Stimulated activated CD8-positive, alpha-beta memory T cell treated with anti-CD3 and anti-CD28 coated beads, Interleukin-7, amount 100 ng/mL, for 1 hour (primary cell): ENCODE measurements at regions not wholly inside any gene's neighbourhood (a gene's known extent, or its start where the extent isn't known, plus 50 kb on each side); places are given as distances from the start of the nearest gene placed in this dataset.
"Not testable (repeated sequence)": the region's sequence is repeated elsewhere in the genome, so short reads cannot be mapped to it uniquely, and the experiment has no call there.

Experiments
- DNase-seq, 2 donors: peaks; one replicate each; pipeline ENCODE4 v3.0.0-alpha.2; 2020; ENCODE audit warnings: low read depth in 2 of 2

DNA sequence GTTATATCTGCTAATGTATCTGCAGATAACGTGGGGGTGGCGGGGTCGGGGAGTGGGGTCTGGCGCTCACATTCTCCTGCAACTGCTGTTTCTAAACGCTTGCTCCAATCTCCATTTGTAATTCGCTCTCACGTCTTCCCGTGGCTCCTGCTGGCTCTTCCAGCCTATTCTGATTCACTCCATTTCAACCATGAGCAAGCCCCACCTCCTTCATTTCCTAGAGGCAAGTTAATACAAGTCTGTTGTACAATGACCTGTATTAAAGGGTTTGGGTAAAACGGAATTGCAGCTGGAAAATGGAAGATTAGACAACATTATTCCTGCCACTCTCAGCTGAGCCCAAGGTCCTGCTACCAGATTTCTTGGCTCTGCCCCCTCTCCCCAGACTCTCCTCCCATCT is 132.3 kb downstream of the CSNK2A3 start:
- no peak for DNase-seq

DNA sequence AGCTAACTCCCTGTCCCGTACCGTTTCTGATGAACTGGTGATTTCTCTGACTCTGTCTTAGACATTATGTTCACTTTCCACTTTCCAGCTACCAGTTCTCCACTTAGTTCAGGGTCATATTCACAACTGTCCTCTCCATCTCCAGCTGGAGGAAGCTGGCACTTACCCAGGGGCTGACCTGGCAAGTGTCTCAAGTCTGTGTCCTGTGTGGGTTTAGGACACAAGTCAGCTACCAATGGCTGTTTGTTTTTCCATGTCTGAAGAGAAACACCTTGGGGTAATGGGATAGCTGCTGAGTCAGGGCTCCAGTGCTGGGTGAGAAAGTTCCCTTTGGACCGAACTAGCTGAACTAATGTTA is 134.4 kb downstream of the CSNK2A3 start:
- DNase-seq = no peak

DNA sequence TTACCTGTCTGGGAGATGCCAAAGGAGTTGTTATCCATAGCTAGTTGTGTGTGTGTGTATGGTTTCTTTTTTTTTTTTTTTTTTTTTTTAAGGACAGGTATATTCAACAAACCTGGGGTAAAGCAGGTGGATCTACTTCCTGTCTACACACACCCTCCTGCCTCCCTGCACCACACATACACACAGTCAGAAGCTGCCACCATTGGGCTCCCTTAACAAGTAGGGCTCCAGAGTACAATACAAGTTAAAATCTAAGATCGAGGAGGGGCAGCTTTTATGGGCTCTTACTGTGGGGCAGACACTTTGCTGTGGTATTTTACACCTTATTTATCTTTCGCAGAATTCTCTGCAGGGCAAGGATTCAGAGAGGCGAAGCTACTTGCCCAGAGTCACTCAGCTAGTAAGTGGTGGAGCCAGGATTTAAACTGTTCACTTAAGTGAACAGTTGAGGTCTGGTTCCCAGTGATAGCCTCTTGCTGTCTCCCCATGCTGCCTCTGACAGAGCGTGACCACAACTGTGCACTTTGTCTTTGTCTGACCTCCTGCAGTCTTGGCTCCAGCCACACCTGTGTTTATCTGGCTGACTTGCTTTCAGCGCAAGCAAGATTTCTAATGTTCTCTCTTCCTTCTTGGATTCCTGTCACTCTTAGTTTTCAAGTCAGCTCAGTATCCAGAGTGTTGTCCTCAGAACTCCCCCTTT is 135.0 kb downstream of the CSNK2A3 start:
- no peak for DNase-seq

DNA sequence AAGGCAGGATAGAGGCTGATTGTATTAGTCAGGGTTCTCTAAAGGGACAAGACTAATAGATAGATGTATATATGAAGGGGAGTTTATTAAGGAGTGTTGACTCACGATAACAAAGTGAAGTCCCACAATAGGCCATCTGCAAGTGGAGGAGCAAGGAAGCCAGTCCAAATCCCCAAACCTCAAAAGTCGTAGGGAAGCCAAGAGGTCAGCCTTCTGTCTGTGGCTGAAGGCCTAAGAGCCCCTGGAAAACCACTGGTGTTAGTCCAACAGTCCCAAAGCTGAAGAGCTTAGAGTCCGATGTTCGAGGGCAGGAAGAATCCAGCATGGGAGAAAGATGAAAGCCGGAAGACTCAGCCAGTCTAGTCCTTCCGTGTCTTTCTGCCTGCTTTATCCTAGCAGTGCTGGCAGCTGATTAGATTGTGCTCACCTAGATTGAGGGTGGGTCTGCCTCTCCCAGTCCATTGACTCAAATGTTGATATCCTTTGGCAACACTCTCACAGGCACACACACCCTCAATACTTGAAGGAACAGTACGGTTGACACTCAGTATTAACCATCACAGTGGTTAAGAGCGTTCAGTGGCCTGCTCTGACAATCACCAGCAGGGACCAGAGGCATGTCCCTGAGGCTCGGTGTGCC is 135.6 kb downstream of the CSNK2A3 start:
- DNase-seq = no peak

DNA sequence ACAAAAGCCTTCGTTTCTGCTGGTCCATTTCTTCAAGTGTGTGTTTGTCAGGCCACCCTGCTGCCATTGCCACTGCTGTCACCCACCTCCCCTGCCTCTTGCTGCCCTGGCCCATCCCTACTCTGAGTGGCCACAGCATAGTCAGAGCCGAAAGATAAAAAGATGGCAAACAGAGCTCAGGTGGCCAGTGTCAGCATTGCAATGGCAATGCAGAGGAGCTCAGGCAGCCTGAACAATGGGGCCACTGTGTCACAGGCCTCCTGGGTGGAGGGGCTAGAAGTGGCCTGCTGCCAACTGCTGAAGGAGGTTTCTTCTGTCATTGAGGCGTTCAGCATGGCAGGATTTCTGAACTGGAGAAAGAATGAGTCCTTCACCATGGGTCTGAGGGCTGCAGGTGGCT is 137.1 kb downstream of the CSNK2A3 start:
- DNase-seq = no peak

DNA sequence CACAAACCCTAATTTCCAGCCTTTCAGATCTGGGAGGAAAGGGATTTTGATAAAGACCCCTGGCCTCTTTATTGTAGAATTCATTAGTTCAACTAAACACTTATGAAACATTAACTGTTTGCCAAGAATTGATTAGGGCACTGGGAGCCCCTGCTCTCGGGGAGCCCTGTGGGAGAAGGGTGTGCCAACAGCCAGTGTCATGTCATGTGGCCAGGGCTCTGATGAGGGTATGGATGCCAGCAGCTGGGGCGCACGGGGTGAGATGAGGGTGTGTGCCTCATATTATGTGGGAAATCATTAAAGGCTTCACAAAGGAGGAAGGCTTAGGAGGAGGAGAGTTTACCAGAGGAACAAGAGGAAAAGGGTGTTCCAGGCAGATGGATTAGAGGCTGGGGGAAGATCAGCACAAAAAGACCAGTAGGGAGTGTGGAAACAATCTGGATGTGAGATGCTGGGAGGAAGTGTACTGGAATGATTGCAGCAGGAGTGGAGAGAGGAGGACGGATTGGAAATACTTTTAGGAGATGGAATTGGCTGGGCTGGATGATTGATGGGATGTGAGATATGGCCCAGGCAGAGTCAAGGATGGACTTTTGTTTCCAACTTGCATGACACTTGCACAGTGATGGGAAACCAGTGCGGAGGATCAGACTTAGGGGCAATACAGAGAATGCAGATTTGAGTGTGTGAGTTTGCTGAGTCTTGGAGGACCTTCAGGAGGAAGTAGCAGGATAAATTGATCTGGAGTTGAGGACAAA is 137.8 kb downstream of the CSNK2A3 start:
- DNase-seq = no peak

DNA sequence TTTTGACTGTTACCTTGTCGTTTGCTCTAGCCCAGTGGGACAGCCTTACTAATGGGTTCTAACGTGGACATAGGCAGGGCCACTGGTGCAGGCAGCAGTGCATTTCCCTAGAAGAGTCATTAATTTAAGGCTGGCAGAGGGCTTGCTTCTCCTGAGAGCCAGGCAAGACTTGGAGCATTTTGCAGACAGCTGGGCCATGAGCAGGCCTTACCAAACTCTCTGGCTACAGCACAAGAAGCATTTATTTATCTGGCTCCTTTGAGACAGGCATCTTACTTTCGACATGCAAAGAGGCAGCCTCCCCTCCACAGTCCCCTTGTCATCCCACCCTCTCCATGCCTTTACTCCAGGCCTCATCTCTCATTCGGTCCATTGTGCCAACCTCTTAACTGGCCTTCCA is 139.9 kb downstream of the CSNK2A3 start:
- no peak for DNase-seq

DNA sequence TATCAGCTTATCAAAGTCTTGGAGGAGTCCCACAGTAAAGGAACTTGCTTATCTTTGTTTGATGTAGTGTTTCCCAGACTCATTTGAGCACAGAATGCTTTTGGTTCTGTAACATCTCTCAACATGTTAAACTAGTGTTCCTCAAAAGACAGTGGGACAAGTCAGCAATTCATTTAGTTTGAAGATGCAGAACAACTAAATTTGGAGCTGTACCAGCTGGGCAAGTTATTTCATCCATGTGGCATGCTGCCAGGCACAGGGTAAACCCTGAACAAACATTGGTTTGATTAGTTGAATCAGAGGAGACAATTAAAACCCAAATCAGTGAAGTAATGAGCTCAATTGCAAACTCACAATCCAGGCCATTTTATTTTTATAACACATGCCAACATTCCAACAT is 141.2 kb downstream of the CSNK2A3 start:
- no peak for DNase-seq

DNA sequence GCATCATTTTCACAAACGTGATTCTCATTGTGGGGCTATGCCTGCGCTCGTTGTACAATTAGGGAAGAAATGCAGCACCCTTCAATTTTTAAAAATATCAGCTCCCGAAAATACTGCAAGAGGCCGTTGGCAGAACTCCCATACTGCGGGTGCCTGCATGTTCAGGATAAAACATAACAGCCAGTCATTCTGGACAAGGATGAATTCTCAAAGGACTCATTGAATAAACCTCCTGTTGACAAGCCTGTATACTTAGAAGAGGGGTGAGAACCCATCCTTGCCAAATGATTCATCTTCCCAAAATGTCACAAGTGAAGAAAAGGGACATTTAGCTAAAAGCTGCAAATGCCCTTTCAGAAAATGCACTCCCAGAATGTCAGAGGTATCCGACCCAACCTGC is 141.9 kb downstream of the CSNK2A3 start:
- DNase-seq = no peak

DNA sequence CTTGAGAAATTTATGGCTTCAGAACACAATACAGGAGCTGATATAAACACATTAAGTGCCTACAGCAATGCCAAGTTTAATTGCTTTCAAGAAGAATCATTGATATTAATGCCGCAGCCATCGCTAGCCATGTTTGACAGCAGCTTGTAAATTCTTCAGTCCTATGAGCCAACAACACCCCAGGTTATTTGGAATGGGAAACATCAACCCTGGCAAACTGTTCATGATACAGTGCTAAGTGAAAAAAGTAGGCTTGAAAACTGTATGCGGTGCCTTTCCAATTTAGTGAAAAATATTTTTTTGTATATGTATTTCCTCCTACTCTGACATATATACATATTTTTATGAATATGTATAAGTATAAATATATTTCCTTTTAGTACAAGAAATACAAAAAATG is 142.6 kb downstream of the CSNK2A3 start:
- DNase-seq = no peak

DNA sequence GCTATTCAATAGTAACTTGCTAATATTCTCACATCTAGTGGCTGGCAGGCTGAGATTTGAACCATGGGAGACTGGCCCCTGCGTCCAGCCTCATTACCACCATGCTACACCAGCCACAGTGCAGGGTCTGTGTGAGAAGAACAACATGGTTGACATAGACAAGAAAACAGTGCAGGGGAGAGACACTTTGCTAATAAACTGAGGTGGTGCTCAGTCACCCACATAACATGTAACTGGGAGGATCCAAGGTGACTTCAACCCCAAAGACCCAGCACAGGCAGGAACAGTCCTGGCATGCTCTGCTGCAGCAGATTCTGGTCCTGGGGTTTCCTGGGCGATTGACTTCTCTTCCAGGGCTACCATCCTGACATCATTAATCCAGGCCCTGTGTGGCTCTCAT is 143.1 kb downstream of the CSNK2A3 start:
- DNase-seq = no peak

DNA sequence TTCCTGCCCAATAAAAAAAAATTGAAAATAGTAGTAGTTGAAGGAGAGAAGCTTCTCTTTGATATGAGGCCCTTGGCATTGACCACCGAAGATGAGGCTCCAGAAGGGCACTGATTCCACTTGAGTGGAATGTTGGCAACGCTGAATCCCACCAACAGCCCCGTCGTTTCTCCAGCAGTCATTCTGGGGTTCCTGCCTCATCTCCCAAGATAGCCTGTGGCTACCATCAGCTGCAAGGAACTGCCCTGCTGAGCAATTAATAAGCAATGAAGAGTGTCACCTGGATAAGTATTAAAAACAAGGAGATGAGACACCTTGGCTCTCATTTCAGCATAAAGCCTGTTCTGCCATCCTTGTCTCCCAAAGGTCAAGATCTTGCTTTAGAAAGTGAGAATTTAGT is 144.1 kb downstream of the CSNK2A3 start:
- DNase-seq = no peak

DNA sequence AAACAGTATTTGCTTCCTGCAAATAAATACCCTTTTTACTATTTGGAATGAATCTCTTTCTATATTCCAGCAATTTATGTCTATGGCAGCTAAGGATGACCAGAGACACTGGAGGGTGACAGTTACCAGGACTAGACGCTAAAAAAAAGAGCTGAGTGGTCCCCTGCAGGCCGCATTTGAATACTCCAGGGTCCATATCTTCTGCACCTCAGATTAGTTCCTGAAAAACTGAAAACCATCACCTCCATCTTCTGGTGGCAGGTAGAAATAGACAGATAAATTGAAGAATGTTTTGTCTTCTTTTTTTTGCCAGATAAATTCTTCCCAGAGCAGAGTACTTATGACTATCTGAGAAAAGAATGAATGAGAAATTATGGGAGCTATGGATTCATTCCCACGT is 145.6 kb downstream of the CSNK2A3 start:
- DNase-seq = no peak

DNA sequence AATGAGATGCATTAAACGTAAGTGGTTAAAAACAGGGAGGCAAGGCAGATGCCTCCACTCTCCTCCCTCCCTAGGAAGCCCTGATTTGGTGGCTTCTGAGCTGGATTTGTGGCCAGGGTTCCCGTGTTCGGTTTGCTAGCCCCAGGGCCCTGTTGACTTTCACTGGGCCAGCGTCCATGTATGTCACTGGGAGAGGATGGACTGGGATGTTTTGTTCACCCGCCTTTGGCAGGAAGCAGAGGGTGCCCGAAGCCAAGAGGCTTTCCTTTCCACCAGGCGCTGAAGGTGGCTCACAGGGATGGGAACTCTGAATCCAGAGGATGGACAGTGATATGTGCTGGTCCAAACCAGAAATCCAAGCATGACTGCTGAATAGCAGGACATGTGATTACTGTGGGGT is 146.6 kb downstream of the CSNK2A3 start:
- DNase-seq = no peak

DNA sequence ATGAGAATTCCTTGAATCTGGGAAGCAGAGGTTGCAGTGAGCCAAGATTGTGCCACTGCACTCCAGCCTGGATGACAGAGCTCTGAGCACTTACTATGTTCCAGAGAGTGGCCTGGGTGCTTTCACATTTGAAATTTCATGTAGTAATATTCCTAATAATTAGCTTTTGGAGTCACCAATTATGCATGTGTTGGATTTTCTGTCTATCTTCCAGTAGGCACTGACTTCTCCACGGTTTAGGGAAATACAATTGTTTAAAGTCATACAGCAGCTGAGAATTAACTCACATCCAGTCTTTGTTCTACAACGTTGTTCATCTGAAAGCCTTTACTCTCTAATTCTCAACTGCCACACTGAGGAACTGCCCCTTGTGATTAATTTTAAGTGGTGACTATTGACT is 150.2 kb downstream of the CSNK2A3 start:
- DNase-seq = no peak

DNA sequence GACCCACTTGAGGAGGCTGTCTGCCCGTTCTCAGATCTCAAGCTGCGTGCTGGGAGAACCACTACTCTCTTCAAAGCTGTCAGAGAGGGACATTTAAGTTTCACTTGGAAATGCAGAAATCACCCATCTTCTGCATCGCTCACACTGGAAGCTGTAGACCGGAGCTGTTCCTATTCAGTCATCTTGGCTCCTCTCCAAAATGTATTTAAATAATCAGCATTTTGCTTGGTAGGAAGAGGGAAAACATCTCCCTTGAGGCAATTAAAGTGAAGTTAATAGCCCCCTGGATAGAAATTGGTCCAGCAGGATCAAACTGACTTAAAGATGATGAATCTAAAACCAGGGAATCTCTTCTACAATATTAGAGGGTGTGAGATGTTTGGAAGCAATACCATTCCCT is 151.7 kb downstream of the CSNK2A3 start:
- not testable (repeated sequence) for DNase-seq

DNA sequence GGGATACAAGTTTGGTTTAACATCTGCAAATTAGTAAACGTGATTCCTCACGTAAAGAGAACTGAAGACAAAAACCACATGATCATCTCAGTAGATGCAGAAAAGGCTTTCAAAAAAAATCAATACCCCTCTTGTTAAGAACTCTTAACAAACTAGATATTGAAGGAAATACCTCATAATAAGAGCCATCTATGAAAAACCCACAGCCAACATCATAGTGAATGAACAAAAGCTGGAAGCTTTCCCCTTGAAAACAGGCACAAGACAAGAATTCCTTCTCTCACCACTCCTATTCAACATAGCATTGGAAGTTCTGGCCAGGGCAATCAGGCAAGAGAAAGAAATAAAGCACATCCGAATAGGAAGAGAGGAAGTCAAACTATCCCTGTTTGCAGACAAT is 160.5 kb downstream of the CSNK2A3 start:
- DNase-seq = no peak

DNA sequence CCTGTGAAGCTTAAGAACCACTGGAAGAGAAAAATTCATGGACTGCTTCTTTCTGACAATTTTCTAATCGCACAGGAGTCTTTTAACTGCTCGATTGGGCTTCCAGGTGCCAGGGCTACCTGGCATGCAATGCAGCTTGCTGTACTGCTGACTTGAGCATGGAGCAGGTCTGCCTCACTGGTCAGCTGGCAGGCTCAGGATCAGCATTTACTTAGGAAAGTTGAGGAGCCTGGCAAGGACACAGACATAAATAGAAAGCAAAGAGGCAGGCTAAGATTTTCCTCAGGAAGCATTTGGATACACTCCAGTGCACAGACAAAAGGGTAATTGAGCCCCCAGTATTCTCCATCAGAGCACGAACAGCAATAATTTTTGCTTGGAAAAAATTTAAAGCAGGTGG is 163.5 kb downstream of the CSNK2A3 start:
- DNase-seq = no peak

DNA sequence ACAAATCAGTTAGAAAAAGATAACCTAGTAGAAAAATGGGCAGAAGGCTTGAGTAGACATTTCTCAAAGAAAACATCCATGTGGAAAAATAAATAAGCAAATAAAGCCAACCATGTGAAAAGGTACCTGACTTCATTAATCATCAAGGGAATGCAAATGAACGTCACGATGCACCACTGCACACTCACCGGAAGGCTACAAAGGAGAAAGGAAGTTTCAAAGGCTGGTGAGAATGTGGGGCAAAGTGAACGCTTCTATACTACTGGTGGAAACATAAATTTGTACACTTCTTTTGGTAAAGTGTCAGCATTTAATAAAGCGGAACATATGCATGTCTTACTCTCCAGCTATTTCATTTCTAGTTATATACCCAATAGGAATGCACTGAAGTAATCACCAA is 166.8 kb downstream of the CSNK2A3 start:
- no peak for DNase-seq

DNA sequence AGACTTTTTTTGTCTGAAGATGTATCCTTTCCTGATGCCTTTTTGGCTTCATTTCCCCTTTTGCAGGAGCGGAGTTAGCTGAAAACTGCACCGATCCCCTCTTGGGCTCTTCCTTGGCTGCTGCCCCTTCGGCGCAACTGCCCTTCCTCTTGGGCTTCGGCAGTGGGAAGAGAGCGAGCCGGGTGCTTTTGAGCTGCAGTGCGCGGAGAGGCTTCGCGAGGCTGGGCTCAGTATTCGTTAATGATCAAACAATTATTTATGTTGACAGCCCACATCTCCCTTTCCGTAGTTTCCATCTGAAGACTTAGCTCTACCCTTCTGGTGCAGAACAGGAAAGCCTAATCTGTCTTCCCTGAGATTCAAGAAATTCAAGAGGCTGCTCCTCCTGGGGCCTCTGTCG is 170.8 kb downstream of the CSNK2A3 start:
- no peak for DNase-seq

DNA sequence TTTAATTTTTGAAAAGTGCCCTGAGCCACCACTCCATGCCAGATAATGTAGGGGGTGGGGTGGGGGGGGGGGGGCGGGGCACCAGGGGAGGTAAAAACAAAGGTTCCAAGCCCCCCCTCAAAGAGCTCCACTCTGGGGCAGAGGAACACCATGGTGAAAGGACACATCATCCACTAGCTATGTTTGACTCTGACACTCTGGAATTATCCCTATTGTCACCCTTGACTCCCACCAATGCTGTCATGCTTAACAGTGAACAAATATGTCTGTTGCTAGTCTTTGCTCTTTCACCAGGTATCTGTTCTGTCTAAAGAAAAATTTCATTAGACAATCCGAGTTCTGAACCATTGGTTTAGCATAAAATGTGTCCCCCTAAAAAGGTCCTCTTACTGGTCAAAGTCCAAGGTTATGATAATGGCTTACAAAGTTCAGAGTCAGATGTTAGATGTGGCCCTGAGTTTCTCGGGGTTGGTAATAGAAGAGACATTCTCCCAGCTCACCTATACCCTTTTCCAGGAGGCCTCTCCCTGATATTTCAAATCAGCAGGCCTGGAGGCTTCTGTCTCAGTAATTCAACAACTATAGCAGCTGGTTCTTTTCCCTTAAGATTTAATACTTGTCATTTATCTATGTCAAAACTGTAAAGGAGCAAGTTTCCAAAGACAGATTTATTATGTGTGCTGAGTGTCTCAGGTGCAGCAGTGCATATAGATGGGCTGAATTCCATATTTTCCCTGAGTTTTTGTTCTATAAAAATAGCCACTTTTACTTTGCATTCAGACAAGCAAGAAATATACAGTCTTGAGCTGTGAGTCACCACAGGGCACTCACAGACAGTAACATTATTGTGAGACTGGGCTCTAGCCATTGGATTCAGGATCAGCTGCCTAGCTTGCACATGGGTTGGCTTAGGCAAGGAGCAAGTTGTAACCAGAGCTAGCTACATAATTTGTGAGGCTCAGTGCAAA is 174.1 kb downstream of the CSNK2A3 start:
- no peak for DNase-seq

DNA sequence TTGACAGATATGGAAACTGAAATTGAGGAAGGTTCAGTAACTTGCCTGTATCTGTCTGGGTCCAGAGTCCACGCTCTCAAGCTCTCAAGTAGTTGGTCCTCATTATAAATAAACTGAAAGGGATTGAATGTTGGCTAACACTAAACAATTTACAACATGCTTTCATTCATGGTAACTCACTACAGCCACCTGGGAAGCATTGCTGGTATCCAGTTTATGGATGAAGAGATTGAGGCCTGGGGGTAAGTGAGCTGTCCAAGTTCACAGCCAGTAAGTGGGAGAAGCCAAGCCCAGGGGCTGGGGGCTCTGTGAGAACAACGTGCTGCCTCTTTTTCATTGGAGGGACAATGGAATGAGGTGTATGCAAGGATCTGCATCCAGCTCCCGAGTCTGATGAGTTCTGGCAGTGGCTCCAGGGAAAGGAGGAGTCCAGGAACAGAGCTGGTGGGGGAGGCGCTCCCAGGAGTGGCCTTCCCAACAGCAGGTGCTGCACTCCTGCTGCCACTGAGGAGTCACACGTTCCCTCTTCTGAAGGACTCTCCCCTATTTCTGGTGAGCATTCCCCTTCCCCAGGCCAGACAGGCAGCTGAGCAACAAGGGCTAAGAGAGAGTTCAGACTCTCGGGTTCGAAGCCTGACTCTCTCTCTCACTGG is 175.8 kb downstream of the CSNK2A3 start:
- no peak for DNase-seq
